ENCODE measurements at regions not wholly inside any gene's neighbourhood (a gene's known extent, or its start where the extent isn't known, plus 50 kb on each side); places are given as distances from the start of the nearest gene placed in this dataset.

GRCh38 chr5:101393795-101394450 lies 490.8 kb upstream of the ST8SIA4 start:
- TF ChIP-seq ZNF583 (CRISPR knock-in tag; IDR thresholded peaks at IDR 0.05) (no peak), RBM34 (IDR thresholded peaks at IDR 0.05; ENCODE audit: borderline replicate concordance, insufficient read depth, low read length) (no peak), SPI1 (IDR thresholded peaks at IDR 0.05; ENCODE audit: borderline replicate concordance, low read depth, low read length) (no peak), MAX (CRISPR knock-in tag; IDR thresholded peaks at IDR 0.05) (no peak), PHF21A (IDR thresholded peaks at IDR 0.05; ENCODE audit: borderline replicate concordance, low read depth) (no peak), MCM3 (IDR thresholded peaks at IDR 0.05) (no peak), KLF1 (tag; IDR thresholded peaks at IDR 0.05) (no peak), ERF (CRISPR knock-in tag; IDR thresholded peaks at IDR 0.05) (no peak), RNF2 (IDR thresholded peaks at IDR 0.05) (no peak)
- TF ChIP-seq, protein P1, sequence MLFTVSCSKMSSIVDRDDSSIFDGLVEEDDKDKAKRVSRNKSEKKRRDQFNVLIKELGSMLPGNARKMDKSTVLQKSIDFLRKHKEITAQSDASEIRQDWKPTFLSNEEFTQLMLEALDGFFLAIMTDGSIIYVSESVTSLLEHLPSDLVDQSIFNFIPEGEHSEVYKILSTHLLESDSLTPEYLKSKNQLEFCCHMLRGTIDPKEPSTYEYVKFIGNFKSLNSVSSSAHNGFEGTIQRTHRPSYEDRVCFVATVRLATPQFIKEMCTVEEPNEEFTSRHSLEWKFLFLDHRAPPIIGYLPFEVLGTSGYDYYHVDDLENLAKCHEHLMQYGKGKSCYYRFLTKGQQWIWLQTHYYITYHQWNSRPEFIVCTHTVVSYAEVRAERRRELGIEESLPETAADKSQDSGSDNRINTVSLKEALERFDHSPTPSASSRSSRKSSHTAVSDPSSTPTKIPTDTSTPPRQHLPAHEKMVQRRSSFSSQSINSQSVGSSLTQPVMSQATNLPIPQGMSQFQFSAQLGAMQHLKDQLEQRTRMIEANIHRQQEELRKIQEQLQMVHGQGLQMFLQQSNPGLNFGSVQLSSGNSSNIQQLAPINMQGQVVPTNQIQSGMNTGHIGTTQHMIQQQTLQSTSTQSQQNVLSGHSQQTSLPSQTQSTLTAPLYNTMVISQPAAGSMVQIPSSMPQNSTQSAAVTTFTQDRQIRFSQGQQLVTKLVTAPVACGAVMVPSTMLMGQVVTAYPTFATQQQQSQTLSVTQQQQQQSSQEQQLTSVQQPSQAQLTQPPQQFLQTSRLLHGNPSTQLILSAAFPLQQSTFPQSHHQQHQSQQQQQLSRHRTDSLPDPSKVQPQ (CRISPR knock-in tag; IDR thresholded peaks at IDR 0.05; ENCODE audit: borderline replicate concordance), result no peak
- TF ChIP-seq, protein P2, sequence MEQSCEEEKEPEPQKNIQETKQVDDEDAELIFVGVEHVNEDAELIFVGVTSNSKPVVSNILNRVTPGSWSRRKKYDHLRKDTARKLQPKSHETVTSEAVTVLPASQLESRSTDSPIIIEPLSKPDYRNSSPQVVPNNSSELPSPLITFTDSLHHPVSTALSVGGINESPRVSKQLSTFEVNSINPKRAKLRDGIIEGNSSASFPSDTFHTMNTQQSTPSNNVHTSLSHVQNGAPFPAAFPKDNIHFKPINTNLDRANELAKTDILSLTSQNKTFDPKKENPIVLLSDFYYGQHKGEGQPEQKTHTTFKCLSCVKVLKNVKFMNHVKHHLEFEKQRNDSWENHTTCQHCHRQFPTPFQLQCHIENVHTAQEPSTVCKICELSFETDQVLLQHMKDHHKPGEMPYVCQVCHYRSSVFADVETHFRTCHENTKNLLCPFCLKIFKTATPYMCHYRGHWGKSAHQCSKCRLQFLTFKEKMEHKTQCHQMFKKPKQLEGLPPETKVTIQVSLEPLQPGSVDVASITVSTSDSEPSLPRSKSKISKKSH (CRISPR knock-in tag; IDR thresholded peaks at IDR 0.05), result no peak
- TF ChIP-seq, protein P3, sequence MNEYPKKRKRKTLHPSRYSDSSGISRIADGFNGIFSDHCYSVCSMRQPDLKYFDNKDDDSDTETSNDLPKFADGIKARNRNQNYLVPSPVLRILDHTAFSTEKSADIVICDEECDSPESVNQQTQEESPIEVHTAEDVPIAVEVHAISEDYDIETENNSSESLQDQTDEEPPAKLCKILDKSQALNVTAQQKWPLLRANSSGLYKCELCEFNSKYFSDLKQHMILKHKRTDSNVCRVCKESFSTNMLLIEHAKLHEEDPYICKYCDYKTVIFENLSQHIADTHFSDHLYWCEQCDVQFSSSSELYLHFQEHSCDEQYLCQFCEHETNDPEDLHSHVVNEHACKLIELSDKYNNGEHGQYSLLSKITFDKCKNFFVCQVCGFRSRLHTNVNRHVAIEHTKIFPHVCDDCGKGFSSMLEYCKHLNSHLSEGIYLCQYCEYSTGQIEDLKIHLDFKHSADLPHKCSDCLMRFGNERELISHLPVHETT (CRISPR knock-in tag; conservative IDR thresholded peaks at IDR 0.05 in 1 of 2, IDR thresholded peaks at IDR 0.05 in 1 of 2), result no peak
- TF ChIP-seq, protein P4, sequence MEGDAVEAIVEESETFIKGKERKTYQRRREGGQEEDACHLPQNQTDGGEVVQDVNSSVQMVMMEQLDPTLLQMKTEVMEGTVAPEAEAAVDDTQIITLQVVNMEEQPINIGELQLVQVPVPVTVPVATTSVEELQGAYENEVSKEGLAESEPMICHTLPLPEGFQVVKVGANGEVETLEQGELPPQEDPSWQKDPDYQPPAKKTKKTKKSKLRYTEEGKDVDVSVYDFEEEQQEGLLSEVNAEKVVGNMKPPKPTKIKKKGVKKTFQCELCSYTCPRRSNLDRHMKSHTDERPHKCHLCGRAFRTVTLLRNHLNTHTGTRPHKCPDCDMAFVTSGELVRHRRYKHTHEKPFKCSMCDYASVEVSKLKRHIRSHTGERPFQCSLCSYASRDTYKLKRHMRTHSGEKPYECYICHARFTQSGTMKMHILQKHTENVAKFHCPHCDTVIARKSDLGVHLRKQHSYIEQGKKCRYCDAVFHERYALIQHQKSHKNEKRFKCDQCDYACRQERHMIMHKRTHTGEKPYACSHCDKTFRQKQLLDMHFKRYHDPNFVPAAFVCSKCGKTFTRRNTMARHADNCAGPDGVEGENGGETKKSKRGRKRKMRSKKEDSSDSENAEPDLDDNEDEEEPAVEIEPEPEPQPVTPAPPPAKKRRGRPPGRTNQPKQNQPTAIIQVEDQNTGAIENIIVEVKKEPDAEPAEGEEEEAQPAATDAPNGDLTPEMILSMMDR (IDR thresholded peaks at IDR 0.05 in 2 of 3, conservative IDR thresholded peaks at IDR 0.05 in 1 of 3; ENCODE audit: insufficient read depth in 2 of 3, low read depth in 1 of 3, low read length in 3 of 3), result no peak

Measured in K562 (cell line).